WTC11 (cell line): ENCODE measurements at regions not wholly inside any gene's neighbourhood (a gene's known extent, or its start where the extent isn't known, plus 50 kb on each side); places are given as distances from the start of the nearest gene placed in this dataset.

Experiments
- ATAC-seq: fragments of 200-7000 bp; cut with Tn5 transposase; 2 replicates; pipeline ENCODE4 v1.10.0; 2021; ENCODE audit warnings: mild to moderate bottlenecking, moderate library complexity
- CTCF ChIA-PET: fragments of 300-600 bp; sonication (Branson Sonifier 250); formaldehyde crosslinking; loops from one replicate; lab custom pipeline; 2021; ENCODE audit warnings: antibody characterized with exemption; lab: Charles Lee
- POLR2A ChIA-PET: fragments of 350-600 bp; sonication (Branson Sonifier 250); formaldehyde crosslinking; loops from one replicate; lab custom pipeline; 2021; ENCODE audit warnings: antibody characterized with exemption; lab: Charles Lee
- DNase-seq: peaks from one replicate; pipeline ENCODE4 v3.0.0; 2021; ENCODE audit warnings: low spot score
- H3K27ac Mint-ChIP-seq: 2 replicates; pipeline ENCODE4 v1.8.0; 2021; ENCODE audit warnings: mixed read lengths
- H3K27me3 Mint-ChIP-seq: 2 replicates; pipeline ENCODE4 v1.8.0; 2021; ENCODE audit warnings: low read depth, mild to moderate bottlenecking, moderate library complexity, mixed read lengths
- H3K36me3 Mint-ChIP-seq: 2 replicates; pipeline ENCODE4 v1.8.0; 2021; ENCODE audit warnings: mixed read lengths
- H3K4me1 Mint-ChIP-seq: 2 replicates; pipeline ENCODE4 v1.8.0; 2022; ENCODE audit warnings: mixed read lengths
- H3K4me3 Mint-ChIP-seq: 2 replicates; pipeline ENCODE4 v1.8.0; 2021; ENCODE audit warnings: mild to moderate bottlenecking, moderate library complexity, mixed read lengths
- H3K9me3 Mint-ChIP-seq: 2 replicates; pipeline ENCODE4 v1.8.0; 2021; ENCODE audit warnings: mixed read lengths
- CTCF ChIP-seq: fragments of 200-600 bp; IDR thresholded peaks from 2 replicates; pipeline ENCODE4 v1.8.0; 2022; ENCODE audit warnings: antibody characterized with exemption
- E2F5 ChIP-seq: sonication (generic); formaldehyde crosslinking; IDR thresholded peaks from 2 replicates; pipeline ENCODE4 v1.8.1; 2022; ENCODE audit warnings: mild to moderate bottlenecking, moderate library complexity, missing genetic modification reagents
- GTF2I ChIP-seq: fragments of 250-450 bp; sonication (Bioruptor Pico); conservative IDR thresholded peaks from 2 replicates; pipeline ENCODE4 v1.4.0; 2021; ENCODE audit warnings: mild to moderate bottlenecking
- HMGA2 ChIP-seq: fragments of 250-450 bp; sonication (Bioruptor Pico); IDR thresholded peaks from 2 replicates; pipeline ENCODE4 v1.4.0; 2021; ENCODE audit warnings: mild to moderate bottlenecking, moderate library complexity
- MYBL2 ChIP-seq: sonication (generic); formaldehyde crosslinking; IDR thresholded peaks from 2 replicates; pipeline ENCODE4 v1.8.1; 2023; ENCODE audit warnings: mild to moderate bottlenecking, moderate library complexity, missing genetic modification reagents
- NR2C2 ChIP-seq: sonication (generic); formaldehyde crosslinking; IDR thresholded peaks from 2 replicates; pipeline ENCODE4 v1.8.0; 2022; ENCODE audit warnings: mild to moderate bottlenecking, missing genetic modification reagents
- PRDM15 ChIP-seq: sonication (generic); formaldehyde crosslinking; IDR thresholded peaks from 2 replicates; pipeline ENCODE4 v1.8.0; 2022; ENCODE audit warnings: missing genetic modification reagents
- PREB ChIP-seq: sonication (generic); formaldehyde crosslinking; IDR thresholded peaks from 2 replicates; pipeline ENCODE4 v1.8.1; 2022; ENCODE audit warnings: mild to moderate bottlenecking, missing genetic modification reagents, moderate library complexity, borderline replicate concordance
- SMAD3 ChIP-seq: sonication (generic); formaldehyde crosslinking; IDR thresholded peaks from 2 replicates; pipeline ENCODE4 v1.8.0; 2022; ENCODE audit warnings: missing genetic modification reagents, mild to moderate bottlenecking, borderline replicate concordance
- SOX15 ChIP-seq: fragments of 250-450 bp; sonication (Bioruptor Pico); IDR thresholded peaks from 2 replicates; pipeline ENCODE4 v1.9.0; 2021; ENCODE audit warnings: mild to moderate bottlenecking
- SP1 ChIP-seq: sonication (generic); formaldehyde crosslinking; conservative IDR thresholded peaks from 2 replicates; pipeline ENCODE4 v1.8.1; 2022; ENCODE audit warnings: missing genetic modification reagents
- TCF7 ChIP-seq: sonication (generic); formaldehyde crosslinking; IDR thresholded peaks from 2 replicates; pipeline ENCODE4 v1.8.0; 2022; ENCODE audit warnings: mild to moderate bottlenecking, low read depth, missing genetic modification reagents, moderate library complexity
- TP53 ChIP-seq: sonication (generic); formaldehyde crosslinking; IDR thresholded peaks from 2 replicates; pipeline ENCODE4 v1.8.1; 2023; ENCODE audit warnings: mild to moderate bottlenecking, missing genetic modification reagents
- ZBTB21 ChIP-seq: sonication (generic); formaldehyde crosslinking; IDR thresholded peaks from 2 replicates; pipeline ENCODE4 v1.8.1; 2023; ENCODE audit warnings: mild to moderate bottlenecking, missing genetic modification reagents, borderline replicate concordance
- ZNF232 ChIP-seq: sonication (generic); formaldehyde crosslinking; IDR thresholded peaks from 2 replicates; pipeline ENCODE4 v1.8.0; 2022; ENCODE audit warnings: mild to moderate bottlenecking, missing genetic modification reagents
- ZNF425 ChIP-seq: fragments of 250-450 bp; sonication (Bioruptor Pico); conservative IDR thresholded peaks from 2 replicates; pipeline ENCODE4 v1.9.0; 2021; ENCODE audit warnings: mild to moderate bottlenecking

GRCh38 chr5:101989659-101990058, 306.4 kb downstream of the SLCO4C1 start:
- H3K9me3 Mint-ChIP-seq, result no peaks in the 10 kb centered on the region
- DNase-seq, result no peak
- ATAC-seq, result no peak
- TF ChIP-seq ZNF232 (no peak), ZBTB21 (CRISPR knock-in tag) (no peak), SP1 (CRISPR knock-in tag) (no peak), PREB (CRISPR knock-in tag) (no peak), ZNF425 (CRISPR knock-in tag) (no peak), SOX15 (CRISPR knock-in tag) (no peak), TCF7 (CRISPR knock-in tag) (no peak), TP53 (CRISPR knock-in tag) (no peak), NR2C2 (CRISPR knock-in tag) (no peak), PRDM15 (CRISPR knock-in tag) (no peak), MYBL2 (no peak), HMGA2 (CRISPR knock-in tag) (no peak), E2F5 (CRISPR knock-in tag) (no peak), SMAD3 (CRISPR knock-in tag) (no peak)
- CTCF ChIA-PET, result interaction anchor here (1.0 to 1.5 kb wide), 2 partner anchors 11 to 12 kb away, joined by 4 read pairs; no protein-coding TSS in a partner anchor
- H3K27me3 Mint-ChIP-seq, result no peaks in the 10 kb centered on the region
- H3K27ac Mint-ChIP-seq, result no peak overlapping the region
- H3K4me3 Mint-ChIP-seq, result no peak overlapping the region
- POLR2A ChIA-PET, result no interaction called here
- H3K4me1 Mint-ChIP-seq, result no peaks in the 10 kb centered on the region
- H3K36me3 Mint-ChIP-seq, result no peaks in the 10 kb centered on the region

- Mint-ChIP-seq H3K9me3 (peaks cover 4% of the 10 kb centered on the region), H3K27ac (no peak overlapping the region), H3K4me3 (no peak overlapping the region), H3K27me3 (no peaks in the 10 kb centered on the region)
- CTCF ChIA-PET, result interaction anchor here (0.6 to 3.2 kb wide), 11 partner anchors 9 to 1077 kb away, joined by 3 to 27 read pairs (median 4); no protein-coding TSS in a partner anchor
- POLR2A ChIA-PET, result no interaction called here
- peak; percentile 70 for ATAC-seq
- TF ChIP-seq GTF2I (CRISPR knock-in tag) (no peak), CTCF (peak; percentile 51)
- TF ChIP-seq, all 79 proteins: peak for 1
- no peaks in the 10 kb centered on the region for H3K36me3 Mint-ChIP-seq
- DNase-seq, result no peak
- no peaks in the 10 kb centered on the region for H3K4me1 Mint-ChIP-seq
Observed at GRCh38 chr5:101977729-101978345, 318.2 kb downstream of the SLCO4C1 start.
